OCI-LY3 (cell line): ENCODE measurements at regions not wholly inside any gene's neighbourhood (a gene's known extent, or its start where the extent isn't known, plus 50 kb on each side); places are given as distances from the start of the nearest gene placed in this dataset.

ENCODE experiments used
- EZH2phosphoT487 ChIP-seq: fragments of 200-600 bp; shearing (Covaris generic); IDR thresholded peaks from 2 replicates; pipeline ENCODE4 v1.6.1; 2018; ENCODE audit warnings: antibody characterized with exemption, mixed run types, low read depth
- TF ChIP-seq, protein P1 (sequence below): fragments of 200-600, 300-600 bp; sonication (generic); IDR thresholded peaks from 2 replicates; pipeline ENCODE4 v1.5.1; 2014; ENCODE audit warnings: antibody characterized with exemption, low read length, low read depth

DNA sequence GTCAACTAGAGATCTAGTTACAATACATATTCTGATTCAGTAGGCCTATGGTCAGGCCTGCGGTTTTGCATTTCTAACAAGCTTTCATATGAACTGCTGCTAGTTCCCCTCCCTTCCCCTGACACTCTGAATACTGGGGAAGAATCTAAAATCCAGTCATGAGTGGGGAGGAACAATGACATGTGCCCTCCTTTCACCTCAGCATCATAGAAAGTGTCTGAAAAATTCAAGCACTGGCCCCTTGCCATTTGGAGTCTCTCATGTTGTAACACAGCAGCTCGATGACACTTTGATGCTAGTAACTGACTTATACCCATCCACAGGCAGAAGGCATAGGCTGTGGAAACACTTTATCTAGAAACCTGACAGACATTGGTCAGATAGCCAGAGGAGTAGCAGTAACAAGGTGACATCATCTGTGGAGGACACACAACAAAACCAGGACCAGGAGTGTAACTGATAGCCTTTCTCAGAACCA lies 161.9 kb upstream of the RASSF8 start:
- TF ChIP-seq, protein P1, sequence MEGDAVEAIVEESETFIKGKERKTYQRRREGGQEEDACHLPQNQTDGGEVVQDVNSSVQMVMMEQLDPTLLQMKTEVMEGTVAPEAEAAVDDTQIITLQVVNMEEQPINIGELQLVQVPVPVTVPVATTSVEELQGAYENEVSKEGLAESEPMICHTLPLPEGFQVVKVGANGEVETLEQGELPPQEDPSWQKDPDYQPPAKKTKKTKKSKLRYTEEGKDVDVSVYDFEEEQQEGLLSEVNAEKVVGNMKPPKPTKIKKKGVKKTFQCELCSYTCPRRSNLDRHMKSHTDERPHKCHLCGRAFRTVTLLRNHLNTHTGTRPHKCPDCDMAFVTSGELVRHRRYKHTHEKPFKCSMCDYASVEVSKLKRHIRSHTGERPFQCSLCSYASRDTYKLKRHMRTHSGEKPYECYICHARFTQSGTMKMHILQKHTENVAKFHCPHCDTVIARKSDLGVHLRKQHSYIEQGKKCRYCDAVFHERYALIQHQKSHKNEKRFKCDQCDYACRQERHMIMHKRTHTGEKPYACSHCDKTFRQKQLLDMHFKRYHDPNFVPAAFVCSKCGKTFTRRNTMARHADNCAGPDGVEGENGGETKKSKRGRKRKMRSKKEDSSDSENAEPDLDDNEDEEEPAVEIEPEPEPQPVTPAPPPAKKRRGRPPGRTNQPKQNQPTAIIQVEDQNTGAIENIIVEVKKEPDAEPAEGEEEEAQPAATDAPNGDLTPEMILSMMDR, result no peak
- TF ChIP-seq EZH2phosphoT487, result no peak
